GM19351 (cell line): ENCODE measurements at regions not wholly inside any gene's neighbourhood (a gene's known extent, or its start where the extent isn't known, plus 50 kb on each side); places are given as distances from the start of the nearest gene placed in this dataset.

Experiments
- ATAC-seq: cut with Tn5 transposase; IDR thresholded peaks from one replicate; pipeline ENCODE4 v1.9.1; 2021; ENCODE audit warnings: mild to moderate bottlenecking, moderate library complexity; ENCODE audit not compliant: unreplicated experiment

- ATAC-seq = no peak
Observed at GRCh38 chr9:126151031-126151685, 175.5 kb upstream of the MVB12B start.

- no peak for ATAC-seq
Observed at GRCh38 chr9:126151686-126152134, 174.9 kb upstream of the MVB12B start.

- ATAC-seq = no peak
Observed at GRCh38 chr9:126152622-126153362, 173.8 kb upstream of the MVB12B start.

- ATAC-seq = no peak
Observed at GRCh38 chr9:126153382-126153781, 173.2 kb upstream of the MVB12B start.

GRCh38 chr9:126154182-126154827 lies 172.3 kb upstream of the MVB12B start:
- no peak for ATAC-seq

GRCh38 chr9:126154869-126155268 lies 171.8 kb upstream of the MVB12B start:
- ATAC-seq = no peak

GRCh38 chr9:126155756-126156664 lies 170.6 kb upstream of the MVB12B start:
- ATAC-seq = no peak

GRCh38 chr9:126156898-126157297 lies 169.7 kb upstream of the MVB12B start:
- ATAC-seq = no peak

GRCh38 chr9:126157423-126157822 lies 169.2 kb upstream of the MVB12B start:
- no peak for ATAC-seq

- ATAC-seq = no peak
Observed at GRCh38 chr9:126157826-126158587, 168.6 kb upstream of the MVB12B start.

GRCh38 chr9:126158588-126159429 lies 167.8 kb upstream of the MVB12B start:
- no peak for ATAC-seq

GRCh38 chr9:126159430-126160060 lies 167.1 kb upstream of the MVB12B start:
- no peak for ATAC-seq

GRCh38 chr9:126160067-126160853 lies 166.4 kb upstream of the MVB12B start:
- ATAC-seq = no peak

GRCh38 chr9:126160854-126161329 lies 165.7 kb upstream of the MVB12B start:
- no peak for ATAC-seq

- ATAC-seq = no peak
Observed at GRCh38 chr9:126162611-126163381, 163.8 kb upstream of the MVB12B start.

GRCh38 chr9:126164796-126165525 lies 161.7 kb upstream of the MVB12B start:
- ATAC-seq = no peak
